Hepatocyte (in vitro differentiated cells): ENCODE measurements at regions not wholly inside any gene's neighbourhood (a gene's known extent, or its start where the extent isn't known, plus 50 kb on each side); places are given as distances from the start of the nearest gene placed in this dataset.

Experiments
- CTCF ChIP-seq: fragments of 200-600 bp; sonication (generic); IDR thresholded peaks from 2 replicates; pipeline ENCODE4 v1.5.1; 2016; ENCODE audit warnings: antibody characterized with exemption, mild to moderate bottlenecking; ENCODE audit not compliant: poor library complexity
- EZH2 ChIP-seq: fragments of 200-600 bp; sonication (generic); IDR thresholded peaks from 2 replicates; pipeline ENCODE4 v1.6.1; 2016; ENCODE audit warnings: antibody characterized with exemption, mild to moderate bottlenecking, borderline replicate concordance

- no peak for TF ChIP-seq CTCF
- TF ChIP-seq EZH2 = no peak
Observed at GRCh38 chr11:98040061-98040808, 980.5 kb upstream of the CNTN5 start.
